GM12874 (cell line): ENCODE measurements at regions not wholly inside any gene's neighbourhood (a gene's known extent, or its start where the extent isn't known, plus 50 kb on each side); places are given as distances from the start of the nearest gene placed in this dataset.

Experiments
- TF ChIP-seq, protein P1 (sequence below): IDR thresholded peaks from 2 replicates; pipeline ENCODE4 v1.5.1; 2011; ENCODE audit warnings: low read depth, mild to moderate bottlenecking, control low read depth, low read length, moderate library complexity; ENCODE audit not compliant: insufficient read depth

DNA sequence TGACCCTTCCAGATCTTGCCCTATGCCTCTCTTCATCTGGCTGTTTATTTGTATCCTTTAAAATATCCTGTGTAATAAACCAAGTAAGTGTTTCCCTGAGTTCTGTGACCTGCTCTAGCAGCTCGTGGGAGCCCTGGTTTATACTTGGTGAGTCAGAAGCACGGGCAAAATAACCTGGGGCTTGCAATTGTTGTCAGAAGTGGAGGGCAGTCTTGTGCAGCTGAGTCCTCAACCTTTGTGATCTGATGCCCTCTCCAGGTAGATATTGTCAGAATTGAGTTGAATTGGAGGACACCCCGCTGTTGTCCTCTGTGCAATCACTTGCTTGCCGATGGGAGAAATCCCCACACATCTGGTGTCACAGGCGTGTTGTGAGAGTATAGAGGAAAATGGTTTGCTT lies 62.5 kb upstream of the PRICKLE1 start:
- TF ChIP-seq, protein P1, sequence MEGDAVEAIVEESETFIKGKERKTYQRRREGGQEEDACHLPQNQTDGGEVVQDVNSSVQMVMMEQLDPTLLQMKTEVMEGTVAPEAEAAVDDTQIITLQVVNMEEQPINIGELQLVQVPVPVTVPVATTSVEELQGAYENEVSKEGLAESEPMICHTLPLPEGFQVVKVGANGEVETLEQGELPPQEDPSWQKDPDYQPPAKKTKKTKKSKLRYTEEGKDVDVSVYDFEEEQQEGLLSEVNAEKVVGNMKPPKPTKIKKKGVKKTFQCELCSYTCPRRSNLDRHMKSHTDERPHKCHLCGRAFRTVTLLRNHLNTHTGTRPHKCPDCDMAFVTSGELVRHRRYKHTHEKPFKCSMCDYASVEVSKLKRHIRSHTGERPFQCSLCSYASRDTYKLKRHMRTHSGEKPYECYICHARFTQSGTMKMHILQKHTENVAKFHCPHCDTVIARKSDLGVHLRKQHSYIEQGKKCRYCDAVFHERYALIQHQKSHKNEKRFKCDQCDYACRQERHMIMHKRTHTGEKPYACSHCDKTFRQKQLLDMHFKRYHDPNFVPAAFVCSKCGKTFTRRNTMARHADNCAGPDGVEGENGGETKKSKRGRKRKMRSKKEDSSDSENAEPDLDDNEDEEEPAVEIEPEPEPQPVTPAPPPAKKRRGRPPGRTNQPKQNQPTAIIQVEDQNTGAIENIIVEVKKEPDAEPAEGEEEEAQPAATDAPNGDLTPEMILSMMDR: no peak

DNA sequence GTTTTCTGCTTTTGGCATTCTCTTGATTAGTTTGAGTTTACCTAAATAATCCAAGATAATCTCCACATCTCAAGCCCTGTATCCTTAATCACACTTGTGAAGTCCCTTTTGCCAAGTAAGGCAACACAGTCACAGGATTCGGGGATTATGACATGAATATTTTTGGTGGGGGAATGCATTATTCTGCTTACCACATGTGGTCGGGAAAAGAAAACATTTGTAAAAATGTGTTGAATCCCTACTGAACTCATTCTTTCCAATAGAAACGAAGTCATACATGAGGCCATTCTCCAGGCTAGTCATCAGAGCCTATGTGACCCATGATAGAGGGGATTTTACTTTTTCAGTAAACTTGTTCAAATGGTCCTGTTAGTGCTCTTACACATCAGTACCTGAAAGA lies 58.5 kb upstream of the PRICKLE1 start:
- TF ChIP-seq, protein P1: no peak

DNA sequence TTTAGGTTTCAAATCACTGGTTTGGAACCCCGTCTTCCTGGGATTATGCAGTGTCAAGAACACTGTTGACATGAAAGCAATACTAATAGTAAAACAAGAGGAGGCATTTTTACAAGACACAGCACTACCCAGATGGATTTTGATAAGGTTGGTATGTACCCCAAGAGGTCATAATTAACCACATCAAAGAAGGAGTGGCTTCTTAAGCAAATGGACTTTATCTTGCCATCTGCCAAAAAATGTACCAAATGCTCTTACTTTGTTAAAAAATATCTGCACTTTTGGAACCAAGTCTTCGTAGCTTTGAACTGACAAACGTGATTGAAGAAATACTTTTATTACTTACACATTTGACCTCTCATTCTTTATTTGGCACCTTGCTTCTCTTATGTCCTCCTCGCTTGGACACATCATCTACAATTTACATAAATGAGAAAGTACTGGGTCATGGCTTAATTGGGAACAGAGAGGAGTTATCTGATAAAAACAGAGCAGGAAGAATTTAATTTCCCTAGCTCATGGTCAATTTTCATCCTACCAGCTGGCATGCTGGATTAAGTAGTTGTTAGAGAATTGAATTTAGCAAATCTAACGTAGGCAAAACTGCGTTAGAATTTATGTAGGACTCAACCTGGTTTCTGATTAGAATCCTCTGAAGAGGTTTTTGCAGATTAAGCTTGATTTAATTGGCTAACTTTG lies 54.5 kb upstream of the PRICKLE1 start:
- TF ChIP-seq, protein P1: no peak

DNA sequence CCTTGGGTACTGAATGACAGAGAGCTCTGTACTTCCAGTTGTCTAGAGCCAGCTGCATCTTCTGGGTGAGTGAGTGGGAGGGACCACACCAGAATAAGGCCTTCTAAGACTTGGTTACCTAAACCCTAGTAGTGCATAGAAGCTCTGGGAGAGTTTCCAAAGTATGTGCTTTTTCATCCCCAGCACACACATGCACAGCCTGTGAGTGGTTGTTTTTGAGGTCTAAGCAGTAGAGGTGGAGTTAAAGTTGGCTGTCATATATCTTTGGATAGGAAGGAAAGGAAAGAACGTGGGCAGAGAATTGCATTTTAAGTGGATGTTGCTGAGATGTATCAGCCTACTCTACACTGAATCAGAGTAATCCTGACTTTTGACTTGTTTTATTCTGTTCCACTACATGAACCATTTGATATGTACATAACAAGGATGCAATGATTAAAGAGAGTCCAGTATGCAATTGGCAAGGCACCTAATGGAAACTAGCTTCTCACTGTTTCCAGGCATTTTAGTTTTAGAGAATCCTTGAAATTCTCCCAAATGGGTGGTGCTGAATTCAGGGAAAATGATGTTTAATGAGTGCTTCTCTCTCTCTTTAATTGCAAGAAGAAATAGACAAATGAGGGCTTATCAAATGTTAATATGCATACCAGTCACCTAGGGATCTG lies 51.8 kb upstream of the PRICKLE1 start:
- TF ChIP-seq, protein P1: no peak

DNA sequence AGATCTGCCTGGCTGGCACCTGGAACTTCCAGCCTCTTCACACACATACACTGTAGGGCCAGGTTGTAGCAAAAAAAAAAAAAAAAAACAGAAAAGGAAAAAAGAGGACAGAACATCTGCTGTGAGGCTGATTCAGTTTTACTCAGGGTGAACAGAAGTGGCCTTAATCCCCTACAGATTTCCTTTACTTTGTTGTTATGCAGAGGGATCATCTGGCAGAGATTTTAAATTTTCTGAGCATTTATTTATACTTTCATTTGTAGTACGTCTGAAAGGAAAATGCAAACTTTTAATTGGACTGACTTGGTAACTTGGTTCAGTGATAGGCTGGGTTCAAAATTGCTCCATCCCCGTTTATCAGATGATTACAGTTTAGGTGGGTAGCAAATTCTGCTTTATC lies 50.8 kb upstream of the PRICKLE1 start:
- TF ChIP-seq, protein P1: no peak

DNA sequence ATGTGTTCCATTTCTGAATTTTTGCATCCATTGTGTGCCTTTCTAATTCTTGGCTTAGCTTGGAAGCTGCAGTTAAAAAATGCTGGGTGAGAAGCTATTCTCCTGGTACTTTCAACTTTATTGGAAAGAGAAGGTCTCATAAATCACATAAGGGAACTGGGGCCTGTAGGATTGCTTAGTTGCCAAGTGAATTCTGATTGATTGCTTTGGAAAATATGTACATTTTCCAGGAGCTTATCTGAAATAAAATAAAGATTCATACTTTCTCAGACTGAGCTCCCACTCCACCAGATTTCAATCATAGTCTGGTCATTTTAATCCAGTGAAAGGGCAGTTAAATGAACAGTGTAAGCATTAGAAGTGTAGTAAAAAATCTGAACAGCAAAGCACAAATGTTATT lies 50.0 kb upstream of the PRICKLE1 start:
- TF ChIP-seq, protein P1: no peak
